Epithelial cell of proximal tubule (primary cell): ENCODE measurements at regions not wholly inside any gene's neighbourhood (a gene's known extent, or its start where the extent isn't known, plus 50 kb on each side); places are given as distances from the start of the nearest gene placed in this dataset.
"Not testable (repeated sequence)": the region's sequence is repeated elsewhere in the genome, so short reads cannot be mapped to it uniquely, and the experiment has no call there.

Experiments
- DNase-seq: peaks from one replicate; pipeline ENCODE4 v3.0.0-alpha.2; 2011; ENCODE audit warnings: low read depth
- H3K4me3 ChIP-seq: 2 replicates; pipeline ENCODE4 v1.5.1; 2011; ENCODE audit warnings: low read depth, mild to moderate bottlenecking, low read length
- CTCF ChIP-seq: conservative IDR thresholded peaks from 2 replicates; pipeline ENCODE4 v1.5.1; 2012; ENCODE audit warnings: low read depth, mild to moderate bottlenecking, low read length

GRCh38 chr15:96165081-96165480 is 165.4 kb upstream of the NR2F2 start:
- H3K4me3 ChIP-seq = no peak overlapping the region
- TF ChIP-seq CTCF = no peak
- no peak for DNase-seq

- no peak for TF ChIP-seq CTCF
- DNase-seq = no peak
- H3K4me3 ChIP-seq = no peak overlapping the region
Measured at GRCh38 chr15:96165775-96166174, 164.7 kb upstream of the NR2F2 start.

- DNase-seq = no peak
- TF ChIP-seq CTCF = no peak
- no peak overlapping the region for H3K4me3 ChIP-seq
Measured at GRCh38 chr15:96166223-96167200, 164.0 kb upstream of the NR2F2 start.

- peak overlapping the region; percentile 51 for H3K4me3 ChIP-seq
- DNase-seq = not testable (repeated sequence)
Measured at GRCh38 chr15:96170616-96170978, 159.9 kb upstream of the NR2F2 start.

- DNase-seq = peak; percentile 82
Measured at GRCh38 chr15:96170979-96171739, 159.3 kb upstream of the NR2F2 start.

GRCh38 chr15:96171853-96172296 is 158.6 kb upstream of the NR2F2 start:
- peak overlapping the region; percentile 51 for H3K4me3 ChIP-seq
- TF ChIP-seq CTCF = no peak
- DNase-seq = peak; percentile 57

More at GRCh38 chr15:96170979-96171739, 159.3 kb upstream of the NR2F2 start:
- no peak for TF ChIP-seq CTCF
- H3K4me3 ChIP-seq = peak overlapping the region; percentile 51

- peak overlapping the region; percentile 51 for H3K4me3 ChIP-seq
- TF ChIP-seq CTCF = no peak
- no peak for DNase-seq
Measured at GRCh38 chr15:96172417-96172816, 158.1 kb upstream of the NR2F2 start.
